SH-SY5Y (cell line): ENCODE measurements at regions not wholly inside any gene's neighbourhood (a gene's known extent, or its start where the extent isn't known, plus 50 kb on each side); places are given as distances from the start of the nearest gene placed in this dataset.

Experiments
- GATA2 ChIP-seq: IDR thresholded peaks from 2 replicates; pipeline ENCODE4 v1.6.1; 2011; ENCODE audit warnings: mild to moderate bottlenecking, low read depth, low read length
- GATA3 ChIP-seq: IDR thresholded peaks from 2 replicates; pipeline ENCODE4 v1.6.1; 2011; ENCODE audit warnings: low read depth, mild to moderate bottlenecking, low read length, moderate library complexity

DNA sequence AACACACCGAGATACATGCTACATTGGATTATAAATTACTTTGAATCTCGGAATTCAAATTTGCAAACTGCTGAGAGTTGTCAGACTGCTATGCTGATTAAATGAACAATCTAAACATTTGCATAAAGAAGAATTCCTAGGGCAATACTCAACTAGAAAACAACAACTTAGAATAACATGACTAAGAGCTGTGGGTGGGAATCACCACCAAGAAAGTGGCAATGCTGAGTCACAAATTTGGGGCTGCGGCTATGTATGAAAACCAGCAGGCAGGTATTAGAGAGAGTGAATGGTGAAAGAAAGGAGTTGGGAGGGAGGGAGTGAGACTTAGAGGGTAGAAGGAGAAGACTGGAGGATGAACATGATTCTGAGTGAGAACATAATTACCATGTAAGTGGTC, 559.5 kb downstream of the PIK3C3 start:
- TF ChIP-seq GATA2 (no peak), GATA3 (no peak)
